ENCODE measurements at regions not wholly inside any gene's neighbourhood (a gene's known extent, or its start where the extent isn't known, plus 50 kb on each side); places are given as distances from the start of the nearest gene placed in this dataset.

DNA sequence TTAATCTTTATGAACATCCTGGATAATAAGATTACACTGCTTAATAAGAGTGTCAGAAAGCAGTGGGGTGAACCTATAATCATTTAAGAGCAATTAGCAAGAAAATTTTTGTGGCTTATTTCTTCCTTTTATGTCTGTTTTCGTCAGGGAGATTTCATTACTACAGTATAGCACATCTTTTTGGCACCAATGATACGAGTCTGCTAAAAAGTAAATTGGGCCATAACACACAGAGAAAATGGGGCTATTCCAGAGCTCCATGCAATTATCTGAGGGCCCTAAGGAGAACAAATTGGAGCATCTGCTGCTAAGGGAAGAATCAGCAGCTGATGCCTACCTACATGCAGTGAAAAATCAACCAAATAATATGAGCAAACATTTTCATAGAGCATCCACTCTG, 330.3 kb upstream of the NCAM2 start:
- H3K36me3 ChIP-seq (ENCODE audit: insufficient read depth, low read length), result no peaks in the 10 kb centered on the region
- Mint-ChIP-seq H3K27ac (no peak overlapping the region), H3K4me3 (no peak overlapping the region), H3K4me1 (no peaks in the 10 kb centered on the region), H3K27me3 (no peaks in the 10 kb centered on the region), H3K36me3 (no peaks in the 10 kb centered on the region), H3K9me3 (peaks cover 1 to 38% (median 11%) of the 10 kb centered on the region in 5 donors)
- POLR2A ChIA-PET, result no interaction called here
- no peaks in the 10 kb centered on the region for H3K9me3 ChIP-seq (ENCODE audit: low read length)
- no peak overlapping the region for H3K4me3 ChIP-seq (ENCODE audit: low read length)
- CTCF ChIA-PET, result no interaction called here
- no peaks in the 10 kb centered on the region for H3K27me3 ChIP-seq (ENCODE audit: insufficient read depth, low read length, poor library complexity, severe bottlenecking)
- H3K4me1 ChIP-seq (ENCODE audit: insufficient read depth, low read length), result no peaks in the 10 kb centered on the region
- no peak for DNase-seq
- no peak overlapping the region for H3K27ac ChIP-seq (ENCODE audit: low read depth, low read length)

DNA sequence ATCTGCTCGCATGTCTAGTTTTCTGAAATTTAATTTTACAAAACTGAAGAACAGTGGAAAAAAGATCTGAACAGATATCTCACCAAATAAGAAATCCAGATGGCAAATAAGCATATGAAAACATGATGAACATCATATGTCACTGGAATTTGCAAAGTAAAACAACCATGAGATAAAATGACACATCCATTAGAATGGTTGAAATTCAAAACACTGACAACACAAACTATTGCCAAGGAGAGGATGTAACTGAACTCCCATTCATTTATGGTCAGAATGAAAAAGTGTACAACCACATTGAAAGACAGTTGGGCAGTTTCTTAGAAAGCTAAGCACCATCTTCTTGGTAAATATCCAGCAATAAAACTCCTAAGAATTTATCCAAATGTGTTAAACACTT, 312.7 kb upstream of the NCAM2 start:
- H3K4me1 Mint-ChIP-seq, result no peaks in the 10 kb centered on the region
- H3K4me3 Mint-ChIP-seq, result no peak overlapping the region
- peaks cover 2 to 22% (median 6%) of the 10 kb centered on the region in 5 donors for H3K9me3 Mint-ChIP-seq
- Histone ChIP-seq H3K4me1 (ENCODE audit: insufficient read depth, low read length) (no peaks in the 10 kb centered on the region), H3K27me3 (ENCODE audit: insufficient read depth, low read length, poor library complexity, severe bottlenecking) (no peaks in the 10 kb centered on the region), H3K9me3 (ENCODE audit: low read length) (no peaks in the 10 kb centered on the region), H3K4me3 (ENCODE audit: low read length) (no peak overlapping the region), H3K36me3 (ENCODE audit: insufficient read depth, low read length) (no peaks in the 10 kb centered on the region), H3K27ac (ENCODE audit: low read depth, low read length) (no peak overlapping the region)
- no peak for DNase-seq
- CTCF ChIA-PET, result no interaction called here
- H3K36me3 Mint-ChIP-seq, result no peaks in the 10 kb centered on the region
- no peaks in the 10 kb centered on the region for H3K27me3 Mint-ChIP-seq
- POLR2A ChIA-PET, result no interaction called here
- H3K27ac Mint-ChIP-seq, result no peak overlapping the region

DNA sequence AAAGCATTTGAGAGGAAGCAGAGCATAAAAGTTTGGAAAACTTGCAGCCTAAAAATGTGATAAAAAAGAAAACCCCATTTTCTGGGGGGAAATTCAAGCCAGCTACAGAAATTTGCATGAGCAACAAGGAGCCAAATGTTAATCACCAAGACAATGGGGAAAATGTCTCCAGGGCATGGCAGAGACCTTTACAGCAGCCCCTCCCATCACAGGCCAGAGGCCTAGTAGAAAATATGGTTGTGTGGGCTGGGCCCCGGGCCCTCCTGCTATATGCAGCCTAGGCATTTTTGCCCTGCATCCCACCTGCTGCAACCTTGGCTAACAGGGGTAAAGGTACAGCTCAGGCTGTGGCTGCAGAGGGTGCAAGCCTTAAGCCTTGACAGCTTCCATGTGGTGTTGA, 299.6 kb upstream of the NCAM2 start:
- H3K36me3 Mint-ChIP-seq, result no peaks in the 10 kb centered on the region
- no peaks in the 10 kb centered on the region for H3K4me1 ChIP-seq (ENCODE audit: insufficient read depth, low read length)
- H3K4me3 ChIP-seq (ENCODE audit: low read length), result no peak overlapping the region
- H3K4me1 Mint-ChIP-seq, result no peaks in the 10 kb centered on the region
- H3K27me3 ChIP-seq (ENCODE audit: insufficient read depth, low read length, poor library complexity, severe bottlenecking), result no peaks in the 10 kb centered on the region
- no peaks in the 10 kb centered on the region for H3K36me3 ChIP-seq (ENCODE audit: insufficient read depth, low read length)
- no peaks in the 10 kb centered on the region for H3K27me3 Mint-ChIP-seq
- ChIA-PET CTCF (no interaction called here), POLR2A (no interaction called here)
- no peak overlapping the region for H3K27ac ChIP-seq (ENCODE audit: low read depth, low read length)
- no peak for DNase-seq
- H3K9me3 ChIP-seq (ENCODE audit: low read length), result no peaks in the 10 kb centered on the region
- no peak overlapping the region for H3K27ac Mint-ChIP-seq
- no peak overlapping the region for H3K4me3 Mint-ChIP-seq
- H3K9me3 Mint-ChIP-seq, result peaks cover 6 to 33% (median 12%) of the 10 kb centered on the region in 5 donors

DNA sequence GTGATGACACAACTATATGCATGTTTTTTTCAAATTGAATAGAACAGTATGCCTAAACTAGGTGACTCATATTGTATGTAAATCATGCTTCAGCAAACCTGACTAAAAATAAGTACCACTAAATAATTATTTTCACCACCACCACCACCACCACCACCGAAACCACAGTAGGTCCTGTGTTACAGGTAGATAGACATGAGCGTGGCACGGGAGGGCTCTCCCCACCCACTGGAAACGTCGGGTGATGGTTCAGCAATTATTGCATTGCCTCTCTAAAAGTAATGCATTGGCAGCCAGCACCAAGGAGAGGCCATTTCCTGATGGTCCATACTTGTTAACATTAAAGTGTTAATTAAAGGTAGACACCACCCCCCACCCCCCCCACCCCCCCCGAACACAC, 297.0 kb upstream of the NCAM2 start:
- Mint-ChIP-seq H3K9me3 (peaks cover 6 to 30% (median 9%) of the 10 kb centered on the region in 5 donors), H3K4me3 (no peak overlapping the region), H3K4me1 (no peaks in the 10 kb centered on the region), H3K27me3 (no peaks in the 10 kb centered on the region), H3K36me3 (no peaks in the 10 kb centered on the region), H3K27ac (no peak overlapping the region)
- H3K27ac ChIP-seq (ENCODE audit: low read depth, low read length), result no peak overlapping the region
- no peak for DNase-seq
- H3K36me3 ChIP-seq (ENCODE audit: insufficient read depth, low read length), result no peaks in the 10 kb centered on the region
- no peaks in the 10 kb centered on the region for H3K9me3 ChIP-seq (ENCODE audit: low read length)
- H3K27me3 ChIP-seq (ENCODE audit: insufficient read depth, low read length, poor library complexity, severe bottlenecking), result no peaks in the 10 kb centered on the region
- POLR2A ChIA-PET, result no interaction called here
- no peaks in the 10 kb centered on the region for H3K4me1 ChIP-seq (ENCODE audit: insufficient read depth, low read length)
- CTCF ChIA-PET, result no interaction called here
- no peak overlapping the region for H3K4me3 ChIP-seq (ENCODE audit: low read length)

DNA sequence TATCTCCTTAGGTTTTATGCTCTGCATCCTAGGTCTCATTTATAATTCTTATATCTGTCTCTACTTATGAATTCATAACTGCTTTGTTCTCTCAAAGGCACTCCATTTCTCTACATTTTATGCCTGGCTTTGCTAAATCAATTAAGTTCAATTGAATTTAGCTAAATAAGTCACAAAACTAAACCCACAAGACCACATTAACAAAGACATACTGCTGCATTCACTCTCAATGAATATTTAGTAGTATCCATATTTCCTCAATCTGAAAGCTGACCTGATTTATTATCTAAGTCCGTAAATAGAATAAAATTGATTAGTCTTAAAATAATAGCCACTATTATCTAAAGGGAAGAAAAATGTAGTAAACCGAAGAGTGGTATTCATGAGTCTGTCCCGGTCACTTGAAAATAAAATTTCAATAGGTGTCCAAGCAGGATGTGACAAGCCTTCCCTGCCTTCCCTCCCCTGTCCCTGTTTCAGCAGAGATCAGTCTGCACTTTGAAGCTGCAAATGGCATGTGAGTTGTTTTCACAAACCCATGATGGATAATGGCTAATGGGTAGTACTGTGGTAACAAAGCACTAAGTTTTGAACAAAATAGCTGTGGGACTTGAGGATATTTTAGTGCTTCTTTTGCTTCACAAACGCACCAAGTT, 295.0 kb upstream of the NCAM2 start:
- H3K36me3 ChIP-seq (ENCODE audit: insufficient read depth, low read length), result no peaks in the 10 kb centered on the region
- no peak for DNase-seq
- Mint-ChIP-seq H3K4me1 (no peaks in the 10 kb centered on the region), H3K36me3 (no peaks in the 10 kb centered on the region), H3K9me3 (peaks cover 6 to 27% (median 8%) of the 10 kb centered on the region in 5 donors), H3K4me3 (no peak overlapping the region), H3K27ac (no peak overlapping the region), H3K27me3 (no peaks in the 10 kb centered on the region)
- no peaks in the 10 kb centered on the region for H3K9me3 ChIP-seq (ENCODE audit: low read length)
- POLR2A ChIA-PET, result no interaction called here
- H3K4me3 ChIP-seq (ENCODE audit: low read length), result no peak overlapping the region
- H3K27ac ChIP-seq (ENCODE audit: low read depth, low read length), result no peak overlapping the region
- no peaks in the 10 kb centered on the region for H3K27me3 ChIP-seq (ENCODE audit: insufficient read depth, low read length, poor library complexity, severe bottlenecking)
- CTCF ChIA-PET, result no interaction called here
- no peaks in the 10 kb centered on the region for H3K4me1 ChIP-seq (ENCODE audit: insufficient read depth, low read length)

DNA sequence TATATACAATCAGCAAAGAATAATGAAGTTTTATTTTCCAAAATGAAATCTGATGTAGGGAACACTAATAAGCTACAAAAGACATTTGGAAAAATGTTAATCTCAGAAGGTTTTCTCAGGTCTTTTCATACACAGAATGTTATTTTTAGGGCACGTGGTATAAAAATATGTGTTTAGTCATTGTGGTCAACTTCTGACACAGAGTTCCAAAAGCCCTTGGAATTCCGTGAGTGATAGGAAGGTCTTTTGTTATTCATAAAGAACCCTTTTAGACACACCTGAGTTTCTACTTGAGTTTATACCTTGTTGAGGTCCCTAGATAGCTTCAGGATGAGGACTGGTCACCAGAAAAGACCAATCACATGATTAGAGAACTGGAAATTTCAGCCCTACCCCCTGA, 277.6 kb upstream of the NCAM2 start:
- Histone ChIP-seq H3K27ac (ENCODE audit: low read depth, low read length) (no peak overlapping the region), H3K4me3 (ENCODE audit: low read length) (no peak overlapping the region), H3K9me3 (ENCODE audit: low read length) (no peaks in the 10 kb centered on the region), H3K4me1 (ENCODE audit: insufficient read depth, low read length) (no peaks in the 10 kb centered on the region), H3K36me3 (ENCODE audit: insufficient read depth, low read length) (no peaks in the 10 kb centered on the region), H3K27me3 (ENCODE audit: insufficient read depth, low read length, poor library complexity, severe bottlenecking) (no peaks in the 10 kb centered on the region)
- no peaks in the 10 kb centered on the region for H3K4me1 Mint-ChIP-seq
- no peak overlapping the region for H3K4me3 Mint-ChIP-seq
- H3K36me3 Mint-ChIP-seq, result no peaks in the 10 kb centered on the region
- no peaks in the 10 kb centered on the region for H3K27me3 Mint-ChIP-seq
- peaks cover 0 to 28% (median 7%) of the 10 kb centered on the region in 5 donors for H3K9me3 Mint-ChIP-seq
- H3K27ac Mint-ChIP-seq, result no peak overlapping the region
- CTCF ChIA-PET, result no interaction called here
- DNase-seq, result no peak
- POLR2A ChIA-PET, result no interaction called here

DNA sequence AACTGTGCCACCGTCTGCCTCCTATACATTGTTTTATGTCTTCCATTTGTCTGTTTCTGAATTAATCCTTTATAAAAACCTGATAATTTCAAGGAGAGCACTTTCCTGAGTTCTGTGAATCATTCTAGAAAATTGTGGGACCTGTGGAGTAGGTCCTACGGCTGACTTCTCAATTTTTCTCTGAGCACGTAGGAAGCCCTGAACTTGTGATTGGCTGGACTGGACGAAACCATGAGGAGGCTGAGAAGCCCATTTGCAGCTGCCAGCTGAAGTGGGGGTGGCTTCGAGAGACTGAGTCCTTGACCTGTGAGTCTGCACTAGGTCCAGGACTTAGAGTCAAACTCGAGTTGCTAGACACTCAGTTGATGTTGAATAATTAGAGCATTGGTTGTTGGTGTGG, 277.1 kb upstream of the NCAM2 start:
- Mint-ChIP-seq H3K27ac (no peak overlapping the region), H3K9me3 (peaks cover 0 to 25% (median 7%) of the 10 kb centered on the region in 5 donors)

DNA sequence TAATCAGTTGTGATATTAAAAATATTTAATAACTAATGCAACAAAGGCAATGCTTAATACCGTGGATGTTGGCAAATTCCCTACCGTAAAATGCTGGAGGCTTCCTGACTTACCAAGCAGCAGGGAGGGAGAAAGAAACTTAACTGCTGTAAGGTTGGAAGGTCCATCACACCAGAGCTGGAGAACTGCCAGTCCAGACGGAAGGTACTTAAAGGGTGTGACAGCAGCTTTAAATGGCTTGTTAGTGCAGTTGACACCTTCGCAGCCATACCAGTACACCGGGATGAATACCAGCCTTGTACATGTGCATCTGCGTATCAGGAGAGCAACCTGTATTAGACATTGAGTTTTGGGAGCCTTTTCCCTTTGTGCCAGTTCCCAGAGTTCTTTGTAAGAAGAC, 269.5 kb upstream of the NCAM2 start:
- Histone ChIP-seq H3K36me3 (ENCODE audit: insufficient read depth, low read length) (no peaks in the 10 kb centered on the region), H3K4me3 (ENCODE audit: low read length) (no peak overlapping the region), H3K27me3 (ENCODE audit: insufficient read depth, low read length, poor library complexity, severe bottlenecking) (no peaks in the 10 kb centered on the region), H3K4me1 (ENCODE audit: insufficient read depth, low read length) (no peaks in the 10 kb centered on the region), H3K27ac (ENCODE audit: low read depth, low read length) (no peak overlapping the region), H3K9me3 (ENCODE audit: low read length) (no peaks in the 10 kb centered on the region)
- no peaks in the 10 kb centered on the region for H3K27me3 Mint-ChIP-seq
- H3K36me3 Mint-ChIP-seq, result no peaks in the 10 kb centered on the region
- no peak for DNase-seq
- no peak overlapping the region for H3K4me3 Mint-ChIP-seq
- H3K9me3 Mint-ChIP-seq, result peaks cover 5 to 23% (median 10%) of the 10 kb centered on the region in 5 donors
- CTCF ChIA-PET, result no interaction called here
- H3K27ac Mint-ChIP-seq, result no peak overlapping the region
- no peaks in the 10 kb centered on the region for H3K4me1 Mint-ChIP-seq
- POLR2A ChIA-PET, result no interaction called here

More for the DNA sequence above, 277.1 kb upstream of the NCAM2 start:
- Histone ChIP-seq H3K27me3 (ENCODE audit: insufficient read depth, low read length, poor library complexity, severe bottlenecking) (no peaks in the 10 kb centered on the region), H3K4me1 (ENCODE audit: insufficient read depth, low read length) (no peaks in the 10 kb centered on the region), H3K4me3 (ENCODE audit: low read length) (no peak overlapping the region), H3K36me3 (ENCODE audit: insufficient read depth, low read length) (no peaks in the 10 kb centered on the region), H3K27ac (ENCODE audit: low read depth, low read length) (no peak overlapping the region), H3K9me3 (ENCODE audit: low read length) (no peaks in the 10 kb centered on the region)
- DNase-seq, result no peak
- H3K4me3 Mint-ChIP-seq, result no peak overlapping the region
- no peaks in the 10 kb centered on the region for H3K36me3 Mint-ChIP-seq
- ChIA-PET POLR2A (no interaction called here), CTCF (no interaction called here)
- no peaks in the 10 kb centered on the region for H3K4me1 Mint-ChIP-seq
- H3K27me3 Mint-ChIP-seq, result no peaks in the 10 kb centered on the region

DNA sequence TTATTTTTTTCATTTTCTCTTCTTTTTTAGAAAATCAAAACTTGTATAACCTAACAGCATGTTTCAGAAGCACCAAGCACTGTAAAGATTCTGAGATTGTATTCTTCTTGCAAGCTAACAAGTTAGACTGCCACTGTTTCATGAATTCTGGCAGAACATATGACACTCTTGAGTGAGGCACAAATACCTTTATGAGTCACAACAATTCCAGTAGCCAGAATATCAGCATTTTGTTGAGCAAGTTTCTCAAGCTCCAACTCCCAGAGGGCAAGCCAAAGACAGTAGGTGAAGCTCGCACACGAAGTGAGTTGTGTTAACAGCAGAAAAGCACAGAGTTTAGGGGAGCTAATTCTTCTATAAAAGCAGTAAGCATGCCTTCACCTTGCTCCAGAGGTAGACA, 268.8 kb upstream of the NCAM2 start:
- H3K27me3 Mint-ChIP-seq, result no peaks in the 10 kb centered on the region
- no peaks in the 10 kb centered on the region for H3K4me1 Mint-ChIP-seq
- peaks cover 5 to 23% (median 10%) of the 10 kb centered on the region in 5 donors for H3K9me3 Mint-ChIP-seq
- no peaks in the 10 kb centered on the region for H3K36me3 Mint-ChIP-seq
- CTCF ChIA-PET, result no interaction called here
- POLR2A ChIA-PET, result no interaction called here
- Histone ChIP-seq H3K4me1 (ENCODE audit: insufficient read depth, low read length) (no peaks in the 10 kb centered on the region), H3K27ac (ENCODE audit: low read depth, low read length) (no peak overlapping the region), H3K4me3 (ENCODE audit: low read length) (no peak overlapping the region), H3K9me3 (ENCODE audit: low read length) (no peaks in the 10 kb centered on the region), H3K36me3 (ENCODE audit: insufficient read depth, low read length) (no peaks in the 10 kb centered on the region), H3K27me3 (ENCODE audit: insufficient read depth, low read length, poor library complexity, severe bottlenecking) (no peaks in the 10 kb centered on the region)
- no peak overlapping the region for H3K4me3 Mint-ChIP-seq
- H3K27ac Mint-ChIP-seq, result no peak overlapping the region
- no peak for DNase-seq
